ENCODE measurements at regions not wholly inside any gene's neighbourhood (a gene's known extent, or its start where the extent isn't known, plus 50 kb on each side); places are given as distances from the start of the nearest gene placed in this dataset.

GRCh38 chr3:187807086-187807862 lies 62.0 kb upstream of the BCL6 start:
- Mint-ChIP-seq H3K36me3 (ENCODE audit: low read depth) (no peaks in the 10 kb centered on the region), H3K4me1 (peaks cover 30% of the 10 kb centered on the region), H3K4me3 (no peak overlapping the region), H3K27ac (no peak overlapping the region), H3K27me3 (ENCODE audit: low read depth) (peaks cover 12% of the 10 kb centered on the region), H3K9me3 (peaks cover 6% of the 10 kb centered on the region)
- no peak for TF ChIP-seq CTCF (IDR thresholded peaks at IDR 0.05; ENCODE audit: unreplicated experiment in 3 of 3)

GRCh38 chr3:187808527-187808895 lies 63.2 kb upstream of the BCL6 start:
- Mint-ChIP-seq H3K36me3 (ENCODE audit: low read depth) (no peaks in the 10 kb centered on the region), H3K4me3 (peak overlapping the region in 2 of 3 experiments; percentile 20 to 55), H3K27ac (peak overlapping the region; percentile 73 to 92 (median 75)), H3K4me1 (peaks cover 30% of the 10 kb centered on the region), H3K27me3 (ENCODE audit: low read depth) (peaks cover 12% of the 10 kb centered on the region), H3K9me3 (peaks cover 6% of the 10 kb centered on the region)
- no peak for TF ChIP-seq CTCF (IDR thresholded peaks at IDR 0.05; ENCODE audit: unreplicated experiment in 3 of 3)

- Mint-ChIP-seq H3K9me3 (peaks cover 6% of the 10 kb centered on the region), H3K36me3 (ENCODE audit: low read depth) (no peaks in the 10 kb centered on the region), H3K27ac (peak overlapping the region; percentile 9 to 80 (median 75)), H3K4me3 (no peak overlapping the region), H3K27me3 (ENCODE audit: low read depth) (peaks cover 10% of the 10 kb centered on the region), H3K4me1 (peaks cover 30% of the 10 kb centered on the region)
- TF ChIP-seq CTCF (IDR thresholded peaks at IDR 0.05; ENCODE audit: unreplicated experiment in 3 of 3) = no peak
These were observed 64.3 kb upstream of the BCL6 start for GRCh38 chr3:187809612-187809991.

GRCh38 chr3:187810021-187810446 lies 64.8 kb upstream of the BCL6 start:
- no peak for TF ChIP-seq CTCF (IDR thresholded peaks at IDR 0.05; ENCODE audit: unreplicated experiment in 3 of 3)
- Mint-ChIP-seq H3K4me3 (peak overlapping the region in 1 of 3 experiments; percentile 32), H3K27me3 (ENCODE audit: low read depth) (peaks cover 7% of the 10 kb centered on the region), H3K4me1 (peaks cover 30% of the 10 kb centered on the region), H3K36me3 (ENCODE audit: low read depth) (no peaks in the 10 kb centered on the region), H3K27ac (peak overlapping the region; percentile 9 to 80 (median 75)), H3K9me3 (peaks cover 6% of the 10 kb centered on the region)

GRCh38 chr3:187811585-187812250 lies 66.5 kb upstream of the BCL6 start:
- no peaks in the 10 kb centered on the region for H3K36me3 Mint-ChIP-seq (ENCODE audit: low read depth)
- H3K9me3 Mint-ChIP-seq = peaks cover under 1% of the 10 kb centered on the region
- peak overlapping the region in 1 of 3 experiments; percentile 75 for H3K27ac Mint-ChIP-seq
- H3K4me3 Mint-ChIP-seq = no peak overlapping the region
- no peak for TF ChIP-seq CTCF (IDR thresholded peaks at IDR 0.05; ENCODE audit: unreplicated experiment in 3 of 3)
- peaks cover 30% of the 10 kb centered on the region for H3K4me1 Mint-ChIP-seq
- H3K27me3 Mint-ChIP-seq (ENCODE audit: low read depth) = no peaks in the 10 kb centered on the region

All from nephron (organoid).